GM03348 (cell line): ENCODE measurements at regions not wholly inside any gene's neighbourhood (a gene's known extent, or its start where the extent isn't known, plus 50 kb on each side); places are given as distances from the start of the nearest gene placed in this dataset.
"Not testable (repeated sequence)": the region's sequence is repeated elsewhere in the genome, so short reads cannot be mapped to it uniquely, and the experiment has no call there.

ENCODE experiments used
- DNase-seq: peaks from one replicate; pipeline ENCODE4 v3.0.0; 2012; ENCODE audit warnings: low spot score

- no peak for DNase-seq
Observed at GRCh38 chr4:157779081-157779480, 393.7 kb downstream of the GASK1B start.

- DNase-seq, result no peak
Observed at GRCh38 chr4:157776930-157777528, 395.8 kb downstream of the GASK1B start.

GRCh38 chr4:157775971-157776370, 396.9 kb downstream of the GASK1B start:
- no peak for DNase-seq

- DNase-seq, result no peak
Observed at GRCh38 chr4:157772907-157773306, 399.9 kb downstream of the GASK1B start.

- DNase-seq, result no peak
Observed at GRCh38 chr4:157768419-157768818, 404.4 kb downstream of the GASK1B start.

GRCh38 chr4:157763490-157763889, 409.3 kb downstream of the GASK1B start:
- DNase-seq, result no peak

GRCh38 chr4:157754410-157754809, 418.4 kb downstream of the GASK1B start:
- DNase-seq, result no peak

- DNase-seq, result no peak
Observed at GRCh38 chr4:157751631-157752030, 421.2 kb downstream of the GASK1B start.

GRCh38 chr4:157741642-157742041, 431.2 kb downstream of the GASK1B start:
- no peak for DNase-seq

GRCh38 chr4:157739242-157739641, 433.6 kb downstream of the GASK1B start:
- DNase-seq, result no peak

- DNase-seq, result no peak
Observed at GRCh38 chr4:157728215-157728614, 444.6 kb downstream of the GASK1B start.

- no peak for DNase-seq
Observed at GRCh38 chr4:157727163-157727562, 445.7 kb downstream of the GASK1B start.

GRCh38 chr4:157722146-157722545, 450.7 kb downstream of the GASK1B start:
- no peak for DNase-seq

- DNase-seq, result no peak
Observed at GRCh38 chr4:157713342-157713741, 459.5 kb downstream of the GASK1B start.

- DNase-seq, result no peak
Observed at GRCh38 chr4:157706155-157706554, 466.7 kb downstream of the GASK1B start.

GRCh38 chr4:157702831-157703230, 470.0 kb downstream of the GASK1B start:
- DNase-seq, result no peak

- DNase-seq, result no peak
Observed at GRCh38 chr4:157701695-157701994, 471.2 kb downstream of the GASK1B start.

GRCh38 chr4:157700898-157701694, 471.7 kb downstream of the GASK1B start:
- DNase-seq, result no peak

GRCh38 chr4:157689476-157689875, 468.9 kb downstream of the GRIA2 start:
- DNase-seq, result no peak

GRCh38 chr4:157687971-157688370, 467.4 kb downstream of the GRIA2 start:
- DNase-seq, result no peak

GRCh38 chr4:157679326-157679725, 458.8 kb downstream of the GRIA2 start:
- DNase-seq, result not testable (repeated sequence)

GRCh38 chr4:157678478-157678877, 457.9 kb downstream of the GRIA2 start:
- DNase-seq, result no peak

GRCh38 chr4:157674699-157675098, 454.2 kb downstream of the GRIA2 start:
- DNase-seq, result no peak

- no peak for DNase-seq
Observed at GRCh38 chr4:157667836-157668235, 447.3 kb downstream of the GRIA2 start.
